ENCODE measurements at regions not wholly inside any gene's neighbourhood (a gene's known extent, or its start where the extent isn't known, plus 50 kb on each side); places are given as distances from the start of the nearest gene placed in this dataset.

DNA sequence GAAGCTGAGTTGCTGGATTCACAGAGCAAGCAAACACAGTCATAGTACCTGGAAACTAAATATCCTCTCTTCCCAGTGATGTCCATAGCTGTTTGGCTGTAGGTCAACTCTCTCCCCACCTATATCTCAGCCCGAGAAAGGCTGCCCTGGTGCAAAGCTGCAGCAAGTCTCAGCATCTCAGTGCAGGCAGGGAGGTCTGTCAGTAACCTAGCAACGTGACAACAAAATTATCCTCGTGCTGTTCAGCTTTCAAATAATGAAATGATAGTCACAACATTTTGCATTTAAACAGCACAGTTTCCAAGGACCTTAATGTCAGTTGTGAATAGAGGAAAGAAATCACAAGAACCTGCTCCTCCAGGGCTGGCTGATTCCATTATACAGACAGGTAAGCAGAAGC, 83.6 kb downstream of the CHST2 start:
- no peak overlapping the region for H3K27ac ChIP-seq
- H3K9me3 ChIP-seq, result no peaks in the 10 kb centered on the region
- no peak overlapping the region for H3K4me3 ChIP-seq
- POLR2A ChIA-PET, result no interaction called here
- DNase-seq (ENCODE audit: low read depth in 1 of 2, low spot score in 1 of 2) (no peak), ATAC-seq (no peak), FAIRE-seq (no peak)
- H3K4me1 ChIP-seq, result no peaks in the 10 kb centered on the region
- H3K4me2 ChIP-seq, result no peak overlapping the region
- TF ChIP-seq JUN (IDR thresholded peaks at IDR 0.05), result no peak
- TF ChIP-seq ELK1 (IDR thresholded peaks at IDR 0.05; ENCODE audit: low read depth, low read length), result no peak
- no peak for TF ChIP-seq NR3C1 (IDR thresholded peaks at IDR 0.05)
- no peak for TF ChIP-seq RNF2 (IDR thresholded peaks at IDR 0.05; ENCODE audit: borderline replicate concordance, low read depth)
- TF ChIP-seq, protein P1, sequence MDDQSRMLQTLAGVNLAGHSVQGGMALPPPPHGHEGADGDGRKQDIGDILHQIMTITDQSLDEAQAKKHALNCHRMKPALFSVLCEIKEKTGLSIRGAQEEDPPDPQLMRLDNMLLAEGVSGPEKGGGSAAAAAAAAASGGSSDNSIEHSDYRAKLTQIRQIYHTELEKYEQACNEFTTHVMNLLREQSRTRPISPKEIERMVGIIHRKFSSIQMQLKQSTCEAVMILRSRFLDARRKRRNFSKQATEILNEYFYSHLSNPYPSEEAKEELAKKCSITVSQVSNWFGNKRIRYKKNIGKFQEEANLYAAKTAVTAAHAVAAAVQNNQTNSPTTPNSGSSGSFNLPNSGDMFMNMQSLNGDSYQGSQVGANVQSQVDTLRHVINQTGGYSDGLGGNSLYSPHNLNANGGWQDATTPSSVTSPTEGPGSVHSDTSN (IDR thresholded peaks at IDR 0.05), result no peak
- TF ChIP-seq, protein P2, sequence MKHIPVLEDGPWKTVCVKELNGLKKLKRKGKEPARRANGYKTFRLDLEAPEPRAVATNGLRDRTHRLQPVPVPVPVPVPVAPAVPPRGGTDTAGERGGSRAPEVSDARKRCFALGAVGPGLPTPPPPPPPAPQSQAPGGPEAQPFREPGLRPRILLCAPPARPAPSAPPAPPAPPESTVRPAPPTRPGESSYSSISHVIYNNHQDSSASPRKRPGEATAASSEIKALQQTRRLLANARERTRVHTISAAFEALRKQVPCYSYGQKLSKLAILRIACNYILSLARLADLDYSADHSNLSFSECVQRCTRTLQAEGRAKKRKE (CRISPR knock-in tag; IDR thresholded peaks at IDR 0.05; ENCODE audit: low read depth), result no peak
- no peak for TF ChIP-seq RAD21 (conservative IDR thresholded peaks at IDR 0.05 in 1 of 2, IDR thresholded peaks at IDR 0.05 in 1 of 2)
- no peak for TF ChIP-seq ZC3H11A (IDR thresholded peaks at IDR 0.05)
- no peak for TF ChIP-seq CBX2 (IDR thresholded peaks at IDR 0.05; ENCODE audit: borderline replicate concordance, low read depth)
- no peak for TF ChIP-seq FOSL2 (IDR thresholded peaks at IDR 0.05)
- no peak for TF ChIP-seq FOSL2 (CRISPR knock-in tag; IDR thresholded peaks at IDR 0.05)
- TF ChIP-seq MYC (IDR thresholded peaks at IDR 0.05; ENCODE audit: borderline replicate concordance, low read length), result no peak
- no peak for TF ChIP-seq KDM5A (IDR thresholded peaks at IDR 0.05)
- TF ChIP-seq ZSCAN20 (CRISPR knock-in tag; IDR thresholded peaks at IDR 0.05), result no peak
- TF ChIP-seq CHD2 (IDR thresholded peaks at IDR 0.05; ENCODE audit: low read length, partially characterized antibody), result no peak
- no peak for TF ChIP-seq SMC3 (IDR thresholded peaks at IDR 0.05)
- 3% methylated on average over 3 of the region's 3 CpGs for WGBS (ENCODE audit: missing lambda C conversion rate)
- CTCF ChIA-PET, result interaction anchor here (1.5 kb wide), 1 partner anchor 109 kb away, joined by 5 read pairs; no protein-coding TSS in a partner anchor

DNA sequence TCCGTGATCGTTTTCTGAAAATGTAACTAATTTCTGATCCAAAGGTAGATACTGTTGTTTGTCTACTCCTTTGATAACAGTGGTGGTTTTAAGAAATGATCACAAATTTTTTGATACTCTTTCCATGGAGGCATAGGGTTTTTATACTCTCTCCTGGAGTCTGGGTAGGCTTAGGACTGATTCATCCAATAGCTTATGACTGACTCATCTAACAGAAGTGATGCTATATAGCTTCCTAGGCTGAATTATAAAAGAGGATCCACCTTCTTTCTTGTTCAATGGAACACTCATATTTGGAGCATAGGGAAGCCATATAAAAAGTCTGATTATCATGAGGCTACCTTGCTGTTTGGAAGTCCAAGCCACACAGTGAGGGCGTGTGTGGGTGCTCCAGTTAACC, 84.3 kb downstream of the CHST2 start:
- Histone ChIP-seq H3K4me3 (no peak overlapping the region), H3K4me1 (no peaks in the 10 kb centered on the region), H3K27ac (no peak overlapping the region), H3K9me3 (no peaks in the 10 kb centered on the region), H3K4me2 (no peak overlapping the region)
- TF ChIP-seq, protein P1 (IDR thresholded peaks at IDR 0.05), result no peak
- TF ChIP-seq TP53 (CRISPR knock-in tag; IDR thresholded peaks at IDR 0.05) (no peak), NFE2L2 (conservative IDR thresholded peaks at IDR 0.05; ENCODE audit: low read length) (no peak), POLR2A (IDR thresholded peaks at IDR 0.05; ENCODE audit: low read length) (no peak), POLR2AphosphoS2 (conservative IDR thresholded peaks at IDR 0.05; ENCODE audit: low read length) (no peak), EHMT2 (IDR thresholded peaks at IDR 0.05; ENCODE audit: low read depth) (no peak), ZC3H11A (IDR thresholded peaks at IDR 0.05) (no peak)
- ATAC-seq (no peak; a peak in 1 of 6 replicates), DNase-seq (ENCODE audit: low read depth in 1 of 2, low spot score in 1 of 2) (no peak), FAIRE-seq (no peak)
- ChIA-PET POLR2A (no interaction called here), CTCF (interaction anchor here (1.5 kb wide), 1 partner anchor 109 kb away, joined by 5 read pairs; no protein-coding TSS in a partner anchor)
- WGBS (ENCODE audit: missing lambda C conversion rate), result 45% methylated on average over 3 of the region's 3 CpGs

GRCh38 chr3:143206955-143207337, 87.4 kb downstream of the CHST2 start:
- no peak for ATAC-seq
- POLR2A ChIA-PET, result no interaction called here
- Histone ChIP-seq H3K4me1 (no peaks in the 10 kb centered on the region), H3K4me3 (no peak overlapping the region), H3K27ac (no peak overlapping the region), H3K4me2 (no peak overlapping the region), H3K9me3 (no peaks in the 10 kb centered on the region)
- FAIRE-seq, result no peak
- 74% methylated on average over 4 of the region's 4 CpGs for WGBS (ENCODE audit: missing lambda C conversion rate)
- no peak for DNase-seq (ENCODE audit: low read depth in 1 of 2, low spot score in 1 of 2)
- CTCF ChIA-PET, result no interaction called here
- TF ChIP-seq CBX8 (IDR thresholded peaks at IDR 0.05), result no peak
- TF ChIP-seq EHMT2 (IDR thresholded peaks at IDR 0.05; ENCODE audit: low read depth), result no peak
- no peak for TF ChIP-seq MAFK (IDR thresholded peaks at IDR 0.05; ENCODE audit: partially characterized antibody)
- TF ChIP-seq, protein P3, sequence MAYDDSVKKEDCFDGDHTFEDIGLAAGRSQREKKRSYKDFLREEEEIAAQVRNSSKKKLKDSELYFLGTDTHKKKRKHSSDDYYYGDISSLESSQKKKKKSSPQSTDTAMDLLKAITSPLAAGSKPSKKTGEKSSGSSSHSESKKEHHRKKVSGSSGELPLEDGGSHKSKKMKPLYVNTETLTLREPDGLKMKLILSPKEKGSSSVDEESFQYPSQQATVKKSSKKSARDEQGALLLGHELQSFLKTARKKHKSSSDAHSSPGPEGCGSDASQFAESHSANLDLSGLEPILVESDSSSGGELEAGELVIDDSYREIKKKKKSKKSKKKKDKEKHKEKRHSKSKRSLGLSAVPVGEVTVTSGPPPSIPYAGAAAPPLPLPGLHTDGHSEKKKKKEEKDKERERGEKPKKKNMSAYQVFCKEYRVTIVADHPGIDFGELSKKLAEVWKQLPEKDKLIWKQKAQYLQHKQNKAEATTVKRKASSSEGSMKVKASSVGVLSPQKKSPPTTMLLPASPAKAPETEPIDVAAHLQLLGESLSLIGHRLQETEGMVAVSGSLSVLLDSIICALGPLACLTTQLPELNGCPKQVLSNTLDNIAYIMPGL (CRISPR knock-in tag; IDR thresholded peaks at IDR 0.05; ENCODE audit: borderline replicate concordance), result no peak
- no peak for TF ChIP-seq EHF (CRISPR knock-in tag; IDR thresholded peaks at IDR 0.05)
- TF ChIP-seq, protein P4, sequence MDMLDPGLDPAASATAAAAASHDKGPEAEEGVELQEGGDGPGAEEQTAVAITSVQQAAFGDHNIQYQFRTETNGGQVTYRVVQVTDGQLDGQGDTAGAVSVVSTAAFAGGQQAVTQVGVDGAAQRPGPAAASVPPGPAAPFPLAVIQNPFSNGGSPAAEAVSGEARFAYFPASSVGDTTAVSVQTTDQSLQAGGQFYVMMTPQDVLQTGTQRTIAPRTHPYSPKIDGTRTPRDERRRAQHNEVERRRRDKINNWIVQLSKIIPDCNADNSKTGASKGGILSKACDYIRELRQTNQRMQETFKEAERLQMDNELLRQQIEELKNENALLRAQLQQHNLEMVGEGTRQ (IDR thresholded peaks at IDR 0.05), result no peak
